Duodenal mucosa (tissue), 2 donors: ENCODE measurements at regions not wholly inside any gene's neighbourhood (a gene's known extent, or its start where the extent isn't known, plus 50 kb on each side); places are given as distances from the start of the nearest gene placed in this dataset.

Source experiments
- H3K27ac ChIP-seq: one replicate; pipeline ENCODE4 v1.7.0; 2013; ENCODE audit warnings: low read depth, low read length
- H3K27me3 ChIP-seq, 2 donors: one replicate each; pipeline ENCODE4 v1.7.0; 2013; ENCODE audit warnings: low read length in 2 of 2, control low read depth in 1 of 2; ENCODE audit not compliant: insufficient read depth in 2 of 2, control insufficient read depth in 1 of 2
- H3K36me3 ChIP-seq, 2 donors: one replicate each; pipeline ENCODE4 v1.7.0; 2013; ENCODE audit warnings: low read length in 2 of 2, control low read depth in 1 of 2; ENCODE audit not compliant: insufficient read depth in 2 of 2, control insufficient read depth in 1 of 2
- H3K4me1 ChIP-seq, 2 donors: one replicate each; pipeline ENCODE4 v1.7.0; 2013; ENCODE audit warnings: low read length in 2 of 2, control low read depth in 1 of 2; ENCODE audit not compliant: insufficient read depth in 2 of 2, control insufficient read depth in 1 of 2
- H3K4me3 ChIP-seq, 2 donors: one replicate each; pipeline ENCODE4 v1.7.0; 2013; ENCODE audit warnings: low read length in 2 of 2, low read depth in 1 of 2
- H3K9ac ChIP-seq, 2 donors: one replicate each; pipeline ENCODE4 v1.7.0; 2013; ENCODE audit warnings: low read length in 2 of 2, low read depth in 1 of 2
- H3K9me3 ChIP-seq, 2 donors: one replicate each; pipeline ENCODE4 v1.7.0; 2013; ENCODE audit warnings: low read length in 2 of 2, control low read depth in 1 of 2; ENCODE audit not compliant: control insufficient read depth in 1 of 2

- peaks cover 13 to 14% of the 10 kb centered on the region in 2 donors for H3K4me1 ChIP-seq
- H3K27ac ChIP-seq, result no peak overlapping the region
- H3K27me3 ChIP-seq, result no peaks in the 10 kb centered on the region
- H3K4me3 ChIP-seq, result no peak overlapping the region
- H3K9ac ChIP-seq, result no peak overlapping the region
- H3K9me3 ChIP-seq, result peaks cover 5 to 6% of the 10 kb centered on the region in 2 donors
- peaks cover 16 to 54% of the 10 kb centered on the region in 2 donors for H3K36me3 ChIP-seq
Observed at GRCh38 chr12:124477107-124477915, 90.1 kb downstream of the NCOR2 start.

GRCh38 chr12:124476011-124476400 is 91.4 kb downstream of the NCOR2 start:
- no peak overlapping the region for H3K4me3 ChIP-seq
- peaks cover 15 to 61% of the 10 kb centered on the region in 2 donors for H3K36me3 ChIP-seq
- no peak overlapping the region for H3K9ac ChIP-seq
- H3K9me3 ChIP-seq, result peaks cover 5 to 6% of the 10 kb centered on the region in 2 donors
- H3K27ac ChIP-seq, result no peak overlapping the region
- H3K27me3 ChIP-seq, result no peaks in the 10 kb centered on the region
- H3K4me1 ChIP-seq, result peaks cover 13% of the 10 kb centered on the region in 2 donors

- Histone ChIP-seq H3K9me3 (peaks cover 5 to 6% of the 10 kb centered on the region in 2 donors), H3K9ac (no peak overlapping the region), H3K4me1 (peaks cover 9 to 12% of the 10 kb centered on the region in 2 donors), H3K36me3 (peaks cover 16 to 65% of the 10 kb centered on the region in 2 donors), H3K4me3 (no peak overlapping the region), H3K27me3 (no peaks in the 10 kb centered on the region), H3K27ac (no peak overlapping the region)
Observed at GRCh38 chr12:124475295-124476010, 92.0 kb downstream of the NCOR2 start.

GRCh38 chr12:124474709-124475108 is 92.7 kb downstream of the NCOR2 start:
- H3K4me1 ChIP-seq, result peaks cover 1 to 5% of the 10 kb centered on the region in 2 donors
- H3K27me3 ChIP-seq, result no peaks in the 10 kb centered on the region
- no peak overlapping the region for H3K27ac ChIP-seq
- peaks cover 20 to 72% of the 10 kb centered on the region in 2 donors for H3K36me3 ChIP-seq
- H3K9me3 ChIP-seq, result peaks cover 5 to 6% of the 10 kb centered on the region in 2 donors
- no peak overlapping the region for H3K9ac ChIP-seq
- no peak overlapping the region for H3K4me3 ChIP-seq

- Histone ChIP-seq H3K4me1 (no peaks in the 10 kb centered on the region), H3K9ac (no peak overlapping the region), H3K9me3 (peaks cover 14% of the 10 kb centered on the region in 2 donors), H3K4me3 (no peak overlapping the region), H3K27me3 (no peaks in the 10 kb centered on the region), H3K27ac (no peak overlapping the region), H3K36me3 (peaks cover 20 to 70% of the 10 kb centered on the region in 2 donors)
Observed at GRCh38 chr12:124472690-124473279, 94.6 kb downstream of the NCOR2 start.

GRCh38 chr12:124471828-124472227 is 95.6 kb downstream of the NCOR2 start:
- Histone ChIP-seq H3K27me3 (no peaks in the 10 kb centered on the region), H3K4me1 (peaks cover under 1 to 2% of the 10 kb centered on the region in 2 donors), H3K9me3 (peaks cover 14% of the 10 kb centered on the region in 2 donors), H3K9ac (no peak overlapping the region), H3K36me3 (peaks cover 20 to 65% of the 10 kb centered on the region in 2 donors), H3K4me3 (no peak overlapping the region), H3K27ac (no peak overlapping the region)

- peaks cover 14% of the 10 kb centered on the region in 2 donors for H3K9me3 ChIP-seq
- H3K27me3 ChIP-seq, result no peaks in the 10 kb centered on the region
- H3K4me3 ChIP-seq, result no peak overlapping the region
- H3K36me3 ChIP-seq, result peaks cover 16 to 59% of the 10 kb centered on the region in 2 donors
- H3K4me1 ChIP-seq, result peaks cover 7 to 9% of the 10 kb centered on the region in 2 donors
- no peak overlapping the region for H3K9ac ChIP-seq
- H3K27ac ChIP-seq, result no peak overlapping the region
Observed at GRCh38 chr12:124470806-124471205, 96.6 kb downstream of the NCOR2 start.

GRCh38 chr12:124470139-124470538 is 97.3 kb downstream of the NCOR2 start:
- H3K9ac ChIP-seq, result no peak overlapping the region
- peaks cover 19 to 62% of the 10 kb centered on the region in 2 donors for H3K36me3 ChIP-seq

GRCh38 chr12:124469193-124469888 is 98.1 kb downstream of the NCOR2 start:
- peaks cover 14 to 16% of the 10 kb centered on the region in 2 donors for H3K9me3 ChIP-seq
- H3K36me3 ChIP-seq, result peaks cover 26 to 68% of the 10 kb centered on the region in 2 donors
- no peak overlapping the region for H3K4me3 ChIP-seq
- H3K27me3 ChIP-seq, result no peaks in the 10 kb centered on the region
- H3K27ac ChIP-seq, result no peak overlapping the region
- no peak overlapping the region for H3K9ac ChIP-seq
- H3K4me1 ChIP-seq, result peaks cover 7 to 13% of the 10 kb centered on the region in 2 donors

More at GRCh38 chr12:124470139-124470538, 97.3 kb downstream of the NCOR2 start:
- peaks cover 14% of the 10 kb centered on the region in 2 donors for H3K9me3 ChIP-seq
- H3K27me3 ChIP-seq, result no peaks in the 10 kb centered on the region
- H3K4me1 ChIP-seq, result peaks cover 7 to 13% of the 10 kb centered on the region in 2 donors
- no peak overlapping the region for H3K27ac ChIP-seq
- no peak overlapping the region for H3K4me3 ChIP-seq
